PC-9 (cell line): ENCODE measurements at regions not wholly inside any gene's neighbourhood (a gene's known extent, or its start where the extent isn't known, plus 50 kb on each side); places are given as distances from the start of the nearest gene placed in this dataset.

ENCODE experiments used
- CTCF ChIP-seq: fragments of 200-600 bp; sonication (generic); conservative IDR thresholded peaks from 2 replicates; pipeline ENCODE4 v1.6.1; 2017; ENCODE audit warnings: mixed run types, antibody characterized with exemption, mild to moderate bottlenecking, moderate library complexity
- EZH2 ChIP-seq: fragments of 200-600 bp; sonication (generic); IDR thresholded peaks from 2 replicates; pipeline ENCODE4 v1.8.0; 2017; ENCODE audit warnings: antibody characterized with exemption, low read depth

- TF ChIP-seq CTCF (no peak), EZH2 (no peak)
These were observed 844.5 kb upstream of the LRFN5 start for GRCh38 chr14:40762177-40762576.
